ENCODE measurements at regions not wholly inside any gene's neighbourhood (a gene's known extent, or its start where the extent isn't known, plus 50 kb on each side); places are given as distances from the start of the nearest gene placed in this dataset.

GRCh38 chr7:124387056-124387455 lies 354.2 kb upstream of the TMEM229A start:
- no peak for TF ChIP-seq EZH2 (IDR thresholded peaks at IDR 0.05; ENCODE audit: insufficient read depth, poor library complexity, severe bottlenecking)
- no peak for TF ChIP-seq EZH2phosphoT487 (IDR thresholded peaks at IDR 0.05; ENCODE audit: insufficient read depth, low read depth)

All from GM23248 (cell line).